Mononuclear cell (primary cell): ENCODE measurements at regions not wholly inside any gene's neighbourhood (a gene's known extent, or its start where the extent isn't known, plus 50 kb on each side); places are given as distances from the start of the nearest gene placed in this dataset.
"Not testable (repeated sequence)": the region's sequence is repeated elsewhere in the genome, so short reads cannot be mapped to it uniquely, and the experiment has no call there.

Experiments
- H3K27me3 ChIP-seq: 2 replicates; pipeline ENCODE4 v1.6.0; 2011; ENCODE audit warnings: low read length, control low read depth; ENCODE audit not compliant: insufficient read depth
- H3K4me1 ChIP-seq: 2 replicates; pipeline ENCODE4 v1.5.1; 2011; ENCODE audit warnings: mild to moderate bottlenecking, low read length, control low read depth; ENCODE audit not compliant: insufficient read depth
- H3K4me3 ChIP-seq: 2 replicates; pipeline ENCODE4 v1.5.1; 2011; ENCODE audit warnings: mild to moderate bottlenecking, low read length, moderate library complexity
- H3K9me3 ChIP-seq: 2 replicates; pipeline ENCODE4 v1.5.1; 2011; ENCODE audit warnings: low read depth, mild to moderate bottlenecking, control low read depth, low read length

DNA sequence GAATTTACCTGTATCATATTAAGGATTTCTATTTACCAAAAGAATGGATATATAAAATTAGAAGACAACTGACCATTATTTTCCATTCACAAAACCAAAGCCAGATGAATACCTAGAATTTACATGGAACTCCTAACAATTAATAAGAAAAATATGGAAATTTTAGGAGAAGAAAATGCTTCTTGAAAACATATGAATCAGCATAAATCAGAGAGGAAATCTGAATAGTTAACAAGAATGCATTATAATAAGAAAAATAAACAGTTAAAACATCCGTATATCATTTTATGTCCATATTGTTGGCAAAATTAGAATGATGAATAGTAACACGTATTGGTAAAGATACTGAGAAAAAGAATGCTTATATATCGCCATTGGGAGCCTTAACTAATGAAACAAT is 505.5 kb downstream of the NEBL start:
- Histone ChIP-seq H3K9me3 (no peaks in the 10 kb centered on the region), H3K4me1 (no peaks in the 10 kb centered on the region), H3K27me3 (no peaks in the 10 kb centered on the region)

GRCh38 chr10:20381761-20382160 is 515.4 kb downstream of the NEBL start:
- no peaks in the 10 kb centered on the region for H3K27me3 ChIP-seq
- no peak overlapping the region for H3K4me3 ChIP-seq
- no peaks in the 10 kb centered on the region for H3K4me1 ChIP-seq
- no peaks in the 10 kb centered on the region for H3K9me3 ChIP-seq

More for the DNA sequence above, 505.5 kb downstream of the NEBL start:
- H3K4me3 ChIP-seq = no peak overlapping the region

- H3K27me3 ChIP-seq = no peaks in the 10 kb centered on the region
- H3K4me1 ChIP-seq = no peaks in the 10 kb centered on the region
- no peaks in the 10 kb centered on the region for H3K9me3 ChIP-seq
- no peak overlapping the region for H3K4me3 ChIP-seq
These were observed 516.7 kb downstream of the NEBL start for GRCh38 chr10:20380401-20380800.

GRCh38 chr10:20372748-20373147 is 524.4 kb downstream of the NEBL start:
- Histone ChIP-seq H3K4me1 (no peaks in the 10 kb centered on the region), H3K9me3 (no peaks in the 10 kb centered on the region), H3K27me3 (no peaks in the 10 kb centered on the region), H3K4me3 (no peak overlapping the region)

DNA sequence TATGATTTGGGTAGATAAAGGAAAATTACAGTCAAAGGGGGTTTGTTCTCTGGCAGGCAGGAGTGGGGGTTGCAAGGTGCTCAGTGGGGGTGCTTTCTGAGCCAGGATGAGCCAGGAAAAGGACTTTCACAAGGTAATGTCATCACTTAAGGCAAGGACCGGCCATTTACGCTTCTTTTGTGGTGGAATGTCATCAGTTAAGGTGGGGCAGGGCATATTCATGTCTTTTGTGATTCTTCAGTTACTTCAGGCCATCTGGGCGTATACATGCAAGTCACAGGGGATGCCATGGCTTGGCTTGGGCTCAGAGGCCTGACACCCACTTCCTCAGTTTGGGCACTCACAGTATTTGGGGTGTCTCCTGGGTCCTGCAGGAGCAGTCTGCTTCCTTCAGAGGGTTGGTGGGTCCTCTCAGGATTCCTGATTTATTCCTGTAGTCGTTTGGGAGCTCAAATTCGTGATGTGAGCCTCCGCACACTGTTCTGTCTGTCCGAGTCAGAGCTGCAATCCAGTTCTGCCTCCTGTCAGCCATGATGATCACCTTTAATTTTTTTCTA is 526.1 kb downstream of the NEBL start:
- H3K4me3 ChIP-seq, H3K9me3 ChIP-seq, H3K27me3 ChIP-seq, H3K4me1 ChIP-seq: not testable (repeated sequence)

GRCh38 chr10:20369863-20370736 is 527.0 kb downstream of the NEBL start:
- Histone ChIP-seq H3K4me1 (no peaks in the 10 kb centered on the region), H3K4me3 (no peak overlapping the region), H3K27me3 (no peaks in the 10 kb centered on the region), H3K9me3 (no peaks in the 10 kb centered on the region)

DNA sequence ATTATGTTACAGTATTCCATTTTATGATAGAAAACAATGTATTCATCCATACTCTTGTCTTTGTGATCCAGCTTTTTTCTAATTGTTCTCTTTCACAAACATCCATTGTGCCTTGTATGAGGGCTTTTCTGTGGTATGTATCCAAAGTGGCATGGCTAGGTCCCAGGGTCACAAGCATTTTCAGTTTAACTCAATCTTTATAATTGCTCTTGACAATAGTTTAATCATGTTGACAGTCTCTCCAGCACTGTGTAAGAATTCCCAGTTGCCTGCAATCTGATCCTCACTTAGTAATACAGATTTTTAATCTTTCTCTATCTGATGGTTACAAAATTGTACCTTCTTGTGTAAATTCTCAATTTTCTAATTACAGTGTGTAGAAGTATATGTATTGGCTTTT is 533.4 kb downstream of the NEBL start:
- no peaks in the 10 kb centered on the region for H3K9me3 ChIP-seq
- no peaks in the 10 kb centered on the region for H3K4me1 ChIP-seq
- no peak overlapping the region for H3K4me3 ChIP-seq
- no peaks in the 10 kb centered on the region for H3K27me3 ChIP-seq

- no peaks in the 10 kb centered on the region for H3K27me3 ChIP-seq
- no peaks in the 10 kb centered on the region for H3K9me3 ChIP-seq
- H3K4me1 ChIP-seq = no peaks in the 10 kb centered on the region
- H3K4me3 ChIP-seq = no peak overlapping the region
These were observed 539.7 kb downstream of the PLXDC2 start for GRCh38 chr10:20355915-20356314.

DNA sequence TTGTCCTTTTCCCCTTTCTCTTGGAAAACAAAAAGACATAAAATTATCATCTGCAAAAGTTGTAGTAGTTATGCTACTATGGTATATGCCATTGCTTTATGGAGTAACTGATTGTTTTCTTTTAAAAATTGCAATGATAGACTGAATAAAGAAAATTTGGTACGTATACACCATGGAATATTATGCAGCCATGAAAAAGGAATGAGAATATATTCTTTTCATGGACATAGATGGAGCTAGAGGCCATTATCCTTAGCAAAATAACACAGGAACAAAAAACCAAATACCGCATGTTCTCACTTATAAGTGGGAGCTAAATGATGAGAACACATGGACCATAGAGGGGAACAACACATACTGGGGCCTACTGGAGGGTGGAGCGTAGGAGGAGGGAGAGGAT is 538.8 kb downstream of the PLXDC2 start:
- H3K4me3 ChIP-seq = no peak overlapping the region
- H3K4me1 ChIP-seq = no peaks in the 10 kb centered on the region

GRCh38 chr10:20354166-20354565 is 537.9 kb downstream of the PLXDC2 start:
- H3K9me3 ChIP-seq = no peaks in the 10 kb centered on the region
- no peaks in the 10 kb centered on the region for H3K27me3 ChIP-seq

More for the DNA sequence above, 538.8 kb downstream of the PLXDC2 start:
- no peaks in the 10 kb centered on the region for H3K27me3 ChIP-seq
- no peaks in the 10 kb centered on the region for H3K9me3 ChIP-seq

GRCh38 chr10:20350509-20350908 is 534.3 kb downstream of the PLXDC2 start:
- Histone ChIP-seq H3K27me3 (no peaks in the 10 kb centered on the region), H3K4me3 (no peak overlapping the region), H3K9me3 (no peaks in the 10 kb centered on the region), H3K4me1 (no peaks in the 10 kb centered on the region)

More at GRCh38 chr10:20354166-20354565, 537.9 kb downstream of the PLXDC2 start:
- Histone ChIP-seq H3K4me3 (no peak overlapping the region), H3K4me1 (no peaks in the 10 kb centered on the region)

GRCh38 chr10:20343036-20343435 is 526.8 kb downstream of the PLXDC2 start:
- Histone ChIP-seq H3K4me3 (no peak overlapping the region), H3K9me3 (no peaks in the 10 kb centered on the region), H3K27me3 (no peaks in the 10 kb centered on the region), H3K4me1 (no peaks in the 10 kb centered on the region)
